Stomach (tissue), 4 donors: ENCODE measurements at regions not wholly inside any gene's neighbourhood (a gene's known extent, or its start where the extent isn't known, plus 50 kb on each side); places are given as distances from the start of the nearest gene placed in this dataset.

Experiments used
- POLR2A ChIP-seq, 4 donors: fragments of 450-650 bp; IDR thresholded peaks; one replicate each; pipeline ENCODE4 v1.6.1; 2016; ENCODE audit warnings: antibody characterized with exemption in 4 of 4, control low read depth in 2 of 4, mild to moderate bottlenecking in 1 of 4, moderate library complexity in 1 of 4
- POLR2AphosphoS5 ChIP-seq, 3 donors: sonication (generic); formaldehyde crosslinking; IDR thresholded peaks; one replicate each; pipeline ENCODE4 v1.6.1; 2016; ENCODE audit warnings: antibody characterized with exemption in 3 of 3
- TF ChIP-seq, protein P1 (sequence below), 7 experiments: fragments of 450-650 bp in 4 of 7; fragments of 200-600 bp in 3 of 7; sonication (generic) in 3 of 7; IDR thresholded peaks; one replicate each; pipeline ENCODE4 v1.5.1; 2016 to 2019; ENCODE audit warnings: antibody characterized with exemption in 7 of 7, control low read depth in 2 of 7, mild to moderate bottlenecking in 1 of 7

DNA sequence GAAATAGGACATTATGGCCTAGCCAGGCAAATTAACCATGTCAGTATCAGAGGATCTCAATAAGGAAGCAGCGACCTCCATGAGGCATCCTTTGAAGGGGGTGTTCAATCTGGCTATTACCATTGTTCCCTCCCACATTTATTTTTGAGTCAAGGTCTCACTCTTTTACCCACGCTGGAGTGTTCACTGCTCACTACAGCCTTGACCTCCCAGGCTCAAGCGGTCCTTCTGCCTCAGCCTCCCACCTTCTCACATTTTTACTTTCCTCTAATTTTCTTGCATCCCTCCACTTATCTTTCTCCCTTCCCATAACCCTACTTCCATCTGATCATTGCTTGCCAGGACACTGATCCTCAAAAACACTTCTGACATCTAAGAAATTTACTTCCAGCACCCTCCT is 654.0 kb upstream of the NR2F2 start:
- TF ChIP-seq, protein P1, sequence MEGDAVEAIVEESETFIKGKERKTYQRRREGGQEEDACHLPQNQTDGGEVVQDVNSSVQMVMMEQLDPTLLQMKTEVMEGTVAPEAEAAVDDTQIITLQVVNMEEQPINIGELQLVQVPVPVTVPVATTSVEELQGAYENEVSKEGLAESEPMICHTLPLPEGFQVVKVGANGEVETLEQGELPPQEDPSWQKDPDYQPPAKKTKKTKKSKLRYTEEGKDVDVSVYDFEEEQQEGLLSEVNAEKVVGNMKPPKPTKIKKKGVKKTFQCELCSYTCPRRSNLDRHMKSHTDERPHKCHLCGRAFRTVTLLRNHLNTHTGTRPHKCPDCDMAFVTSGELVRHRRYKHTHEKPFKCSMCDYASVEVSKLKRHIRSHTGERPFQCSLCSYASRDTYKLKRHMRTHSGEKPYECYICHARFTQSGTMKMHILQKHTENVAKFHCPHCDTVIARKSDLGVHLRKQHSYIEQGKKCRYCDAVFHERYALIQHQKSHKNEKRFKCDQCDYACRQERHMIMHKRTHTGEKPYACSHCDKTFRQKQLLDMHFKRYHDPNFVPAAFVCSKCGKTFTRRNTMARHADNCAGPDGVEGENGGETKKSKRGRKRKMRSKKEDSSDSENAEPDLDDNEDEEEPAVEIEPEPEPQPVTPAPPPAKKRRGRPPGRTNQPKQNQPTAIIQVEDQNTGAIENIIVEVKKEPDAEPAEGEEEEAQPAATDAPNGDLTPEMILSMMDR (IDR thresholded peaks at IDR 0.05): no peak
- TF ChIP-seq POLR2A (IDR thresholded peaks at IDR 0.05): no peak
- no peak for TF ChIP-seq POLR2AphosphoS5 (IDR thresholded peaks at IDR 0.05)
